Astrocyte of the spinal cord (primary cell): ENCODE measurements at regions not wholly inside any gene's neighbourhood (a gene's known extent, or its start where the extent isn't known, plus 50 kb on each side); places are given as distances from the start of the nearest gene placed in this dataset.

Source experiments
- DNase-seq: peaks from one replicate; pipeline ENCODE4 v3.0.0; 2011; ENCODE audit warnings: low read depth, low spot score
- H3K4me3 ChIP-seq: 2 replicates; pipeline ENCODE4 v1.5.1; 2011; ENCODE audit warnings: low read depth, mild to moderate bottlenecking, low read length, moderate library complexity
- in situ Hi-C: cut with HindIII; loops from 2 replicates; pipeline ENCODE4 v1.10.0; 2017; ENCODE audit warnings: low sequenced_read_pairs
- TF ChIP-seq, protein P1 (sequence below): IDR thresholded peaks from 2 replicates; pipeline ENCODE4 v1.5.1; 2012; ENCODE audit warnings: low read depth, mild to moderate bottlenecking, low read length, inconsistent platforms

DNA sequence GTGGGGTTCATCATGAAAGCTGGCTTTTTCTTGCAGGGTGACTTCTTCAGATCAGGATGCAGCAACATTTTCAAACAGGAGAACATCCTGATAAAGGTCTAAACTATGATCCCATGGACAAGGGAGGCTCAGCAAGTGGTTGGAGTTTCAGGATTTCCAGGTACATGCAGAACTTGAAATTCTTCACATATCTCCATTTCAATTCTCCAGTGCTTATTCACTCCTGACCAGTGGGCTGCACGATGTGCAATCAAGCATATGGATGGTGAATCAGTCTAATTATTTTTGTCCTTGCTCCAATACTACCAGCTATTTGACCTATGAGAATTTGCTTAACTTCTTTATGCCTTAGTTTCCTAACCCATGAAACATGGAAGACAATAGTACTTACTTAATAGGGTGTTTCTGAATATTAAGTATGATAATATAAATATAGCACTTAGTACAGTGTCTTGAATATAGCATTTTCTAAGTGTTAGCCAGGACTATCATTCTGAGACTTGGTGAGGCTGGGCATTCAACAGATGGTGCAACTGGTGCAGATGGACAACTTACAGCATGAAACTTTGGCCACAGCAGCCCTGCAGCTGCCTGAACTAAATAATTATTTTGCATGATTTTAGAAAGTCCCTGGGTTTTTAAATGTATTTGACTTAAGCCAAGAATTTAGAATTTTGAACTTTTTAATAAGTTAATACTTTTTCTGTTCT, 92.4 kb downstream of the HPGD start:
- peak; percentile 35 for DNase-seq
- H3K4me3 ChIP-seq = no peak overlapping the region
- in situ Hi-C loops = no loop called here
- TF ChIP-seq, protein P1, sequence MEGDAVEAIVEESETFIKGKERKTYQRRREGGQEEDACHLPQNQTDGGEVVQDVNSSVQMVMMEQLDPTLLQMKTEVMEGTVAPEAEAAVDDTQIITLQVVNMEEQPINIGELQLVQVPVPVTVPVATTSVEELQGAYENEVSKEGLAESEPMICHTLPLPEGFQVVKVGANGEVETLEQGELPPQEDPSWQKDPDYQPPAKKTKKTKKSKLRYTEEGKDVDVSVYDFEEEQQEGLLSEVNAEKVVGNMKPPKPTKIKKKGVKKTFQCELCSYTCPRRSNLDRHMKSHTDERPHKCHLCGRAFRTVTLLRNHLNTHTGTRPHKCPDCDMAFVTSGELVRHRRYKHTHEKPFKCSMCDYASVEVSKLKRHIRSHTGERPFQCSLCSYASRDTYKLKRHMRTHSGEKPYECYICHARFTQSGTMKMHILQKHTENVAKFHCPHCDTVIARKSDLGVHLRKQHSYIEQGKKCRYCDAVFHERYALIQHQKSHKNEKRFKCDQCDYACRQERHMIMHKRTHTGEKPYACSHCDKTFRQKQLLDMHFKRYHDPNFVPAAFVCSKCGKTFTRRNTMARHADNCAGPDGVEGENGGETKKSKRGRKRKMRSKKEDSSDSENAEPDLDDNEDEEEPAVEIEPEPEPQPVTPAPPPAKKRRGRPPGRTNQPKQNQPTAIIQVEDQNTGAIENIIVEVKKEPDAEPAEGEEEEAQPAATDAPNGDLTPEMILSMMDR = no peak

DNA sequence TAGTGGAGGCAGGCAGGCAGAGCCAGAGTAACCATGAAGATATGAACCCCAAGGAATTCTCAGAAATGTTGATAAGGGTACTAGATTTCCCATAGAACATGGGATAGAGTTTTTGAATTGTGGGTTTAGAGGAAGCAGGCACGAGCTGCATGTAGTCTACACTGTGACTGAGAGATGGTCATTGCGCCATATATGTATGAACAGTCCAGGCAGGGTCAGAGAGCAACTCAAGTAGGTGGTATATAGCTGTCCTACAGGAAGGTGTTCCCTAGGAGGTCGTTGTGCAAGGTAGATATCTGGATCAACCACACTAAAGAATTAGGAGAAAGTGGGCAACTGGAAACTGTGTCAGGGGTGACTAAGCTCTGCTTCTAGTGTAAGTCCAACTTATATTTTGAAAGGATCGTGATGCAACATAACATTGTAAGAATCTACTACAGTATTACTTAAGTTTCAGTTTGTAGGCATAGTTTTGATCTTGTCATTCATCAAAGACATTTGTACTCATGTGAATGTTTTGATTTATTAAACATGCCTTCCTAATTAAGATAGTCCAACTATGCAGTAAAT, 94.6 kb downstream of the HPGD start:
- H3K4me3 ChIP-seq = no peak overlapping the region
- DNase-seq = no peak
- in situ Hi-C loops = no loop called here
- TF ChIP-seq, protein P1 = no peak

DNA sequence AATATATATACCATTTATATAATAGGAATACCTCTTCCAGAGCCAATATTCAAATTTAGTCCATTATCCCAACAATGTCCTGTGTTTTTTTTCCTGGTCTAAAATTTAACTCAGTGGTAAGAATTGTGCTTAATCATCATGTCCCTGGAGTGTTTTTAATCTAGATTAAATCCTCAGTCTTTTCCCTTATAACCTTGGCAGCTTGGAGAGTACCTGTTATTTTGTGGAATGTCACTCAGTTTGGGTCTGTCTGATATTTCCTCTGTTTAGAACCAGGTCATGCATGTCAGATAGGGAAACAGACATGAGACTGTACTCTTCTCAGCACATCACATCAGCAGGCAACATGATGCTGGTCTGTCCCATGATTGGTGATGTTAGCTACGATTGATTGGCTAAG, 96.6 kb downstream of the HPGD start:
- TF ChIP-seq, protein P1 = no peak
- DNase-seq = no peak
- in situ Hi-C loops = no loop called here
- H3K4me3 ChIP-seq = no peak overlapping the region

DNA sequence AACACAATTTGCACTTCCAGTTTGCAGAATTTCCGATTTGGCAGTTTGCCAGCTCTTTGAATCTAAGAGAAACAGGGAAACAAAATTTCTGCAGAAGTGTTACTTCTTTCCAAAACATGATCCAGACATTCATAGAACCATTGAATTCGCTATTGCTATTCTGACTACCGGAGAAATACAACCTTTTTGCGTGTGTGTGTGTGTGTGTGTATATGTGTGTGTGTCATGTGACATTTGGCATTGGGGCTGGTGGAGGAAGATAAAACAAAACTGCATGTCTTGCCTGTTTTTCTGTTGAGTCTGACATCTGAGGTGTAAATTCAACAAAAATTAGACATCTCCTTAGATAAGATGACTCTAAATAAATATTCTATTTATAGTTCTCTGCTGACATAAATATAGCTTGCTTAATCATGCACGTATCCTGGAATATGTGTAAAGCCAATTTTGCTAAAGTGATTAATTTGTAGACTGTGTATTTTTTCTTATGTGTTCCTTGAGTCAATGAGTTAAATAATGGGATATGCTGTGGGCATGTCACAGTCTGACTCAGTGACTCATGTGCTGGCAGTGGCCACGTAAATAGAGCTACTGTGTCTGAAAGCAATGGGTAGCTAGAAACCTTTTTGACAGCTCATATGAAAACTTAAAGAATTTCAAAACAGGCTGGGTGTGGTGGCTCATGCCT, 98.9 kb downstream of the HPGD start:
- TF ChIP-seq, protein P1 = no peak
- H3K4me3 ChIP-seq = no peak overlapping the region
- in situ Hi-C loops = no loop called here
- peak; percentile 76 for DNase-seq

DNA sequence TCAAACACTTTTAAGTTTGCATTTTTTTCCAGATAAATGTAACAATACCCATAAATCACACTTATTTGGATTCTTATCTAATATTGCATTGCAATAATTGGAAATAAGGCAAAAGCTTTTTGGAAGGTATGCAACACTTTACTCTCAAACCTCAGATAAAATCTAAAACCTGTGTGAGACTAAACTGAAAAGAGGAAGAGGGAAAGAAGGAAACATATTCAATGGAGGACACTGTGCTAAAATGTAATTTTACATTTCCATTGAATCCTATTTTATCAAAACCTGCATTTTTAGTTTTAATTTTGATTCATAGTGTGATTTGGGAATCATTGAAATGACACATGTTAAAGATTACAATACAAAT, 99.4 kb downstream of the HPGD start:
- no peak overlapping the region for H3K4me3 ChIP-seq
- DNase-seq = no peak
- TF ChIP-seq, protein P1 = no peak

DNA sequence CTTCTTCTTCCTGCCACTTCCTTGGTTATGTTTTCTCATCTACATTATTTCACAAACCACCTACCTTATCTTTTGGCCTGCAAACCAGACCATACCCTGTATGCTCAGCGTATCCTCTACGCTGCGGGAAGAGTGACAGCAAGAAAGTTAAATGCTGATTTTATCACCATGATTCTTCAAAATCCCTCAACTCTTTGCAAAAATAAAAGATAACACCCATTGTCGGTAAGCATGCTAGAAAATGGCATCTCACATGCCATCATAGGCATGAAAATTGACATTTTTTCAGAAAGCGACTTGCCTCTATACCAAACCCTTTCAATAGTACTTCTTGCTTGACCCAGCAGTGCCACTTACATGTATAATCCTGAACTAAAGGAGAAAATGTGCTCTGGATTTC, 102.0 kb downstream of the HPGD start:
- TF ChIP-seq, protein P1 = no peak
- no peak overlapping the region for H3K4me3 ChIP-seq
- no peak for DNase-seq
- in situ Hi-C loops = no loop called here

More for the DNA sequence above, 99.4 kb downstream of the HPGD start:
- in situ Hi-C loops = no loop called here
